ENCODE measurements at regions not wholly inside any gene's neighbourhood (a gene's known extent, or its start where the extent isn't known, plus 50 kb on each side); places are given as distances from the start of the nearest gene placed in this dataset.

DNA sequence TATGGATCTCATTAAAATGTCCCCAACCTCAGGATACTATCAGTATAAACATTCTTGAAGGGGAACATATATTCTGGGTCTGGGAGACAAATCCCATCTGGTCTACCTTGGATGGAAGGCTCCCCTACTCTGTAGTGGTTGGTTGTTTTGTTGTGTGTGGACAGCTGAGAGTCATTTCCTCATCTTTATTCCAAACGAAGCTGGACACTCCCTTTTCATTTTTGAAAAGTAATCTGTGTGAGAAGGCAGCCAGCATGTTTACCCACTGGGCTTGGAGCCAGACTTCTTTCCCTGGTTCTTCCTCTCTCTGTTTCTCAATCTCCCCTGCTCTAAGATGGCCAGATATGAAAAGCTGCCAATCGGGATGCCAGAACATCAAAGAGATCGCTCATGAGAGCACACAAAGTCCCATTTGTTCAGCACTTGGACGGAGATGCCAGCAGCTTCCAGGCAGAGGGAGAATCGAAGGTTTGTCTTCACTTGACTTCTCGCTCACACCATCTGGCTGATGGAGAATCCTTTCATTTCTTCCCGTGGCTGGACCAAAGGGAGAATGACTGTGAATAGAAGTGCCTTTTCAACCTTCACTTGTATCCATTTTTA, 108.1 kb upstream of the AGR3 start (continued):
- no peak for TF ChIP-seq ZBTB40 (IDR thresholded peaks at IDR 0.05)
- TF ChIP-seq ZBTB40 (CRISPR knock-in tag; IDR thresholded peaks at IDR 0.05), result peak; percentile 65; the same call in 1 of the 2 replicates
- 0 out of 2 replicates have a peak, but pooled peaks have one; percentile 75 for TF ChIP-seq ZNF264 (CRISPR knock-in tag; IDR thresholded peaks at IDR 0.05)
- peak; percentile 71; the same call in 1 of the 2 replicates for TF ChIP-seq DNMT3B (CRISPR knock-in tag; conservative IDR thresholded peaks at IDR 0.05)
- no peak for TF ChIP-seq ZNF589 (CRISPR knock-in tag; conservative IDR thresholded peaks at IDR 0.05)
- TF ChIP-seq, protein P1, sequence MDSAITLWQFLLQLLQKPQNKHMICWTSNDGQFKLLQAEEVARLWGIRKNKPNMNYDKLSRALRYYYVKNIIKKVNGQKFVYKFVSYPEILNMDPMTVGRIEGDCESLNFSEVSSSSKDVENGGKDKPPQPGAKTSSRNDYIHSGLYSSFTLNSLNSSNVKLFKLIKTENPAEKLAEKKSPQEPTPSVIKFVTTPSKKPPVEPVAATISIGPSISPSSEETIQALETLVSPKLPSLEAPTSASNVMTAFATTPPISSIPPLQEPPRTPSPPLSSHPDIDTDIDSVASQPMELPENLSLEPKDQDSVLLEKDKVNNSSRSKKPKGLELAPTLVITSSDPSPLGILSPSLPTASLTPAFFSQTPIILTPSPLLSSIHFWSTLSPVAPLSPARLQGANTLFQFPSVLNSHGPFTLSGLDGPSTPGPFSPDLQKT (CRISPR knock-in tag; IDR thresholded peaks at IDR 0.05; ENCODE audit: borderline replicate concordance), result no peak
- TF ChIP-seq SIN3A (IDR thresholded peaks at IDR 0.05; ENCODE audit: borderline replicate concordance, low read depth, low read length), result no peak
- peak; percentile 92 for TF ChIP-seq NFKBIZ (CRISPR knock-in tag; IDR thresholded peaks at IDR 0.05)
- TF ChIP-seq, protein P2, sequence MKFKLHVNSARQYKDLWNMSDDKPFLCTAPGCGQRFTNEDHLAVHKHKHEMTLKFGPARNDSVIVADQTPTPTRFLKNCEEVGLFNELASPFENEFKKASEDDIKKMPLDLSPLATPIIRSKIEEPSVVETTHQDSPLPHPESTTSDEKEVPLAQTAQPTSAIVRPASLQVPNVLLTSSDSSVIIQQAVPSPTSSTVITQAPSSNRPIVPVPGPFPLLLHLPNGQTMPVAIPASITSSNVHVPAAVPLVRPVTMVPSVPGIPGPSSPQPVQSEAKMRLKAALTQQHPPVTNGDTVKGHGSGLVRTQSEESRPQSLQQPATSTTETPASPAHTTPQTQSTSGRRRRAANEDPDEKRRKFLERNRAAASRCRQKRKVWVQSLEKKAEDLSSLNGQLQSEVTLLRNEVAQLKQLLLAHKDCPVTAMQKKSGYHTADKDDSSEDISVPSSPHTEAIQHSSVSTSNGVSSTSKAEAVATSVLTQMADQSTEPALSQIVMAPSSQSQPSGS (CRISPR knock-in tag; IDR thresholded peaks at IDR 0.05), result peak; percentile 86
- TF ChIP-seq FOXC1 (CRISPR knock-in tag; IDR thresholded peaks at IDR 0.05; ENCODE audit: borderline replicate concordance), result no peak
- no peak for TF ChIP-seq ZNF770 (CRISPR knock-in tag; IDR thresholded peaks at IDR 0.05)
- TF ChIP-seq DR1 (CRISPR knock-in tag; IDR thresholded peaks at IDR 0.05), result 0 out of 2 replicates have a peak, but pooled peaks have one; percentile 33
- no peak for TF ChIP-seq ZNF101 (CRISPR knock-in tag; IDR thresholded peaks at IDR 0.05; ENCODE audit: borderline replicate concordance, low read depth)
- no peak for TF ChIP-seq ZNF160 (CRISPR knock-in tag; IDR thresholded peaks at IDR 0.05)
- 0 out of 2 replicates have a peak, but pooled peaks have one; percentile 51 for TF ChIP-seq ZIK1 (CRISPR knock-in tag; IDR thresholded peaks at IDR 0.05; ENCODE audit: borderline replicate concordance, low read depth)
- peak; percentile 64; the same call in 1 of the 2 replicates for TF ChIP-seq KDM2A (CRISPR knock-in tag; IDR thresholded peaks at IDR 0.05; ENCODE audit: borderline replicate concordance, low read depth)

Data from HepG2 (cell line).